Immature natural killer cell (primary cell): ENCODE measurements at regions not wholly inside any gene's neighbourhood (a gene's known extent, or its start where the extent isn't known, plus 50 kb on each side); places are given as distances from the start of the nearest gene placed in this dataset.

ENCODE experiments used
- DNase-seq, 3 donors: peaks; one replicate each; pipeline ENCODE4 v3.0.0; 2022; ENCODE audit warnings: mixed read lengths in 1 of 3
- H3K27ac Mint-ChIP-seq, 6 donors: one replicate each; pipeline ENCODE4 v1.8.0; 2020; ENCODE audit warnings: mixed read lengths in 6 of 6, mild to moderate bottlenecking in 5 of 6, inconsistent platforms in 4 of 6, moderate library complexity in 3 of 6
- H3K27me3 Mint-ChIP-seq, 3 donors: one replicate each; pipeline ENCODE4 v1.8.0; 2020 to 2021; ENCODE audit warnings: low read depth in 3 of 3, mild to moderate bottlenecking in 3 of 3, mixed read lengths in 3 of 3, moderate library complexity in 3 of 3, inconsistent platforms in 1 of 3
- H3K36me3 Mint-ChIP-seq, 3 donors: one replicate each; pipeline ENCODE4 v1.8.0; 2020; ENCODE audit warnings: mixed read lengths in 3 of 3, inconsistent platforms in 2 of 3, mild to moderate bottlenecking in 2 of 3
- H3K4me1 Mint-ChIP-seq, 2 donors: one replicate each; pipeline ENCODE4 v1.8.0; 2020; ENCODE audit warnings: inconsistent platforms in 2 of 2, mild to moderate bottlenecking in 2 of 2, mixed read lengths in 2 of 2, moderate library complexity in 1 of 2
- H3K4me3 Mint-ChIP-seq, 5 donors: one replicate each; pipeline ENCODE4 v1.8.0; 2020; ENCODE audit warnings: mild to moderate bottlenecking in 5 of 5, mixed read lengths in 5 of 5, inconsistent platforms in 3 of 5, moderate library complexity in 3 of 5
- H3K9me3 Mint-ChIP-seq, 6 donors: one replicate each; pipeline ENCODE4 v1.8.0; 2020; ENCODE audit warnings: mild to moderate bottlenecking in 6 of 6, mixed read lengths in 6 of 6, inconsistent platforms in 4 of 6, moderate library complexity in 3 of 6

DNA sequence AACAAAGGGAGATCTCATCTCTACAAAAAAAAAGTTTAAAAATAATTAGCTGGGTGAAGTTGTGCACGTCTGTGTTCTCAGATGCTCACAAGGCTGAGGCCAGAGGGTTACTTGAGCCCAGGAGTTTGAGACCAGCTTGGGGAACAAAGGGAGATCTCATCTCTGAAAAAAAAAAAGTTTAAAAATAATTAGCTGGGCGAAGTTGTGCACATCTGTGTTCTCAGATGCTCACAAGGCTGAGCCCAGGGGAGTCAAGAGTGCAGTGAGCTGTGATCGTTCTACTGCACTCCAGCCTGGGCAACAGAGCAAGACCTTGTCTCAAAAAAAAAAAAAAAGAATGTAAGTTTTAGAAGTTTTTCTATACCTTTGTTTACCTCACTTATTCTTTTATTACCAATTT, 127.3 kb downstream of the FGF9 start:
- no peak for DNase-seq
- no peaks in the 10 kb centered on the region for H3K9me3 Mint-ChIP-seq
- H3K27me3 Mint-ChIP-seq = peaks cover 0 to 4% (median 1%) of the 10 kb centered on the region in 3 donors
- no peaks in the 10 kb centered on the region for H3K36me3 Mint-ChIP-seq
- H3K4me1 Mint-ChIP-seq = no peaks in the 10 kb centered on the region
- no peak overlapping the region for H3K4me3 Mint-ChIP-seq
- H3K27ac Mint-ChIP-seq = no peak overlapping the region

DNA sequence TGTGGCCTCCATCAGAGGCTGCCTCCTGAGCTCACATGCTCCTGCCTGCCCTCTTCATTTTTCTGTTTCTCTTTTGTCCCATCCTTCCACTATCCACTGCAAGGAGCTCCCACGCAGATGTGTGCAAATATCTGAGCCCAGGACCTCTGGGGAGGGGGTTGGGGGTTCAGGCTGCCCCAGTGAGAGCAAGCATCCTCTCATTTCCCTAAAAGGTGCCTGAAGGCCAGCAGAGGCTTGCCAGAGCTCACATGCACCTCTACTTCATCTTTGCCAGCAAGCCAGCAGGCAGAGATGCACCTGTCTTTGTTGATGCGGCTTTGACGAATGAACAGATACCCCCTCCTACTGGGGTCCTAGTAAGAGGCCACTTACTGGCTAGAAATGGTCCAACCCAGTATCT, 128.8 kb downstream of the FGF9 start:
- Mint-ChIP-seq H3K4me3 (no peak overlapping the region), H3K27me3 (peaks cover 0 to 5% (median 2%) of the 10 kb centered on the region in 3 donors), H3K4me1 (no peaks in the 10 kb centered on the region), H3K27ac (no peak overlapping the region), H3K36me3 (no peaks in the 10 kb centered on the region), H3K9me3 (no peaks in the 10 kb centered on the region)
- no peak for DNase-seq

DNA sequence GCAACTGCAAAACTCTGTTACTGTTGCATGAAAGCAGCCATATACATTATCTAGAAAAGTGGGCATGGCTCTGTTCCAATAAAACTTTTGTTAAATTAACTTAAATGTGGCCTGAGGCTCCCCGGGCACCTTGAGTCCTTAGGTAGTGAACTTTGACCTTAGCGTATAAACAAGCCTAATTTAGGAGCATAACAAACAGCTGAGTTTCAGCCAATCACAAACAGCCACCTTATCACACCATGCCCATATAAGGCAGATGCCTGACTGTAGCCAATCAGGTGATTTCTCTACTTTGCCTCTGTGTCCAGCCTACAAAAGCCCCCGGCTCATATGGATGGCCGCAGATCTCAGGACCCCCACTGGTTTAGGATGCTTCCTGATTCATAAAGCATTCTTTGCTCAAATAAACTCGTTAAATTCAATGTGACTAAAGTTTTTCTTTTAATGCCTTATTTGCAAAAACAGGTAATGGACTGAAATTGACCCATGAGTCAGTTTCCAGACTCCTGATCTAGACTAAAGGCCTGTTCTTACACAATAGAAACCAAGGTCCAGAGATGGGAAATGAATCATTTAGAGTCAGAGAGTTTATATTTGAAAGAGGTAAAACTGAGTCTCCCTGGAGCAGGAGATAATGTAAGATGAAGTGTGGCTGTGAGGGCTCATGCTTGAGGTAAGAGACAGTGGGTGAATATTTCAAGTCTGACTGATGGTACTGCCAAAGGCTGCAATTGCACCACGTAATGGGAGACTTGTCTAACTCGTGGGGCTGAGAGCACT, 130.2 kb downstream of the FGF9 start:
- H3K4me3 Mint-ChIP-seq = no peak overlapping the region
- no peak for DNase-seq
- H3K27me3 Mint-ChIP-seq = peaks cover 0 to 5% (median 0%) of the 10 kb centered on the region in 3 donors
- H3K9me3 Mint-ChIP-seq = no peaks in the 10 kb centered on the region
- H3K27ac Mint-ChIP-seq = no peak overlapping the region
- no peaks in the 10 kb centered on the region for H3K36me3 Mint-ChIP-seq
- no peaks in the 10 kb centered on the region for H3K4me1 Mint-ChIP-seq

DNA sequence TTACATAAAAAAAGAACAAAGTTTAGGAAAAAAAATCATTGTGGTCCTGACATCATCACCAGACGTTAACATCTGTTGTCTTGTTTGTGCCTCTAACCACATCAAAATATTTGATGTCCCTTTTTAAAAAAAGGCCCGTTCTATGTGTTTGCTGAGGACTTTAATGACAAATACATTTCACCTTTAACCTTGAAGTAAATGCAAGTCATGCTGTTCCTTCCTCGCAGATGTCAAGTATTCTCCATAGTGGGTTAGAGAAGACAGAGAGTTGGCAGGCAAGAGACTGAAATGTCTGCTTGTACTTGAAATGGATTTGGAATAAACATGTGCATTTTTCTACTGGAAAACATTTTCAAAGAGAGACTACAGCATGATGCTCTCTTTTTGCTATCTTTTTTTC, 134.9 kb downstream of the FGF9 start:
- H3K27me3 Mint-ChIP-seq = peaks cover 2 to 8% (median 4%) of the 10 kb centered on the region in 3 donors
- peaks cover 0 to 3% (median 0%) of the 10 kb centered on the region in 6 donors for H3K9me3 Mint-ChIP-seq

DNA sequence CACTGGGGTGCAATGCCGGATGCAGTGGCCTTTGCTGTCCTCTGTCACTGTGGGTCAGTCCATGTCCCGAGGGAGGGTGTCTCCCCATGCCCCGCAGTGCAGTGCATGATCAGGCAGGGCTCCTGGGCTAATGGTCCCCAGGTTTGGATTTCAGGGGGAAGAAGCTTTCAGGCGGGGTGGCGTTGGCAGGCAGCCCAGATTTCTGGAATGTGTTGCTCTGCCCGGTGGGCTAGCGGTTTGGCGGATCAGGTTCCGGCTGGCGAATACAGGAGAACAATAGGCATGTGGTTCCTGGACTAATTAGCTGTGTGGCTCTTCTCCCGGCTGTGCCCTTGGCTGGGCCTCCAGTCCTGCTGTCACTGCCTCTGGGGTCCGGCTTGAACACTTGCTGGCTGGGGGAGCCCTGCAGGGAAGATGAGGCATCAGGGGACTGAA, 141.3 kb downstream of the FGF9 start:
- H3K4me3 Mint-ChIP-seq = no peak overlapping the region

More for the DNA sequence above, 134.9 kb downstream of the FGF9 start:
- no peaks in the 10 kb centered on the region for H3K4me1 Mint-ChIP-seq
- DNase-seq = no peak
- H3K4me3 Mint-ChIP-seq = no peak overlapping the region
- H3K27ac Mint-ChIP-seq = no peak overlapping the region
- H3K36me3 Mint-ChIP-seq = no peaks in the 10 kb centered on the region

DNA sequence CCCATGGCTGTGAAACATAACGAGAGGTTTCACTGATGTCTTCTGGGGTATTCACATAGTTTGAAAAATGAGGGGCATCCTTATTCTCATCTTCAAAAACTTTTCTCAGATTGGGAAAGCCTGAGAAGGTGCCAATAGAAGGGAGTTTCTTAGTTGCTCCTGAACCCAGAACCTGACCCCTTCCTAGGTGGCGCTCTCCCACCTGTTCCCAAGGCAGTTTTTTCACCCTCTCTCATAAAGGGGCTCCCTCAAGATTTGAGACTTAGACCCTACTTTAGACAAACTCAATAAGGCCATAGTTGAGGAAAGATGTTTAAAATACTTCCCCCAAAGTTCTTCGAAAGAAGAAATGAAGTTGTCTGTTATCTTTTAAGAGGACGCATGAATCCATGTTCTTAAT, 142.2 kb downstream of the FGF9 start:
- Mint-ChIP-seq H3K36me3 (no peaks in the 10 kb centered on the region), H3K27me3 (peaks cover 0 to 9% (median 3%) of the 10 kb centered on the region in 3 donors), H3K4me1 (no peaks in the 10 kb centered on the region), H3K27ac (no peak overlapping the region), H3K9me3 (no peaks in the 10 kb centered on the region), H3K4me3 (no peak overlapping the region)
- no peak for DNase-seq

More for the DNA sequence above, 141.3 kb downstream of the FGF9 start:
- Mint-ChIP-seq H3K27ac (no peak overlapping the region), H3K36me3 (no peaks in the 10 kb centered on the region), H3K9me3 (peaks cover 0 to 2% (median 0%) of the 10 kb centered on the region in 6 donors), H3K27me3 (peaks cover 0 to 9% (median 3%) of the 10 kb centered on the region in 3 donors), H3K4me1 (no peaks in the 10 kb centered on the region)
- no peak for DNase-seq

DNA sequence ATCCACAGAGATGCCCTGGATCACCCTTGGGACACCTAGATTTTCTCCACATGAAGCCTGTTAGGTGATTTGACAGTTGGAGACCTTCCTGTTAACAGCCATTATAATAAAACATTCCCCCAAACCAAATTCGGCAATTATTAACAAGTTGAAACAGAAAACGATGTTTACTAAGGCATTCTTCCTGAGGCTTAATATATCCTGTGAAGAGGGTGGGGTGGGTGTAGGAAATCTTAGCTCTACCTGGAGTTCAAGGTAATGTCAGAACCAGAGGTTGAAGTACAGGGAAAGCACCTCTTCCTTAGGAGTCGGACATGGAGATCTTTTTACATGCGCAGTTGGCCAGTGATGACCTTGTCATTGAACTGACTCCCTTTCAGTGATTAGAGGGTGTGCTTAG, 143.0 kb downstream of the FGF9 start:
- no peaks in the 10 kb centered on the region for H3K9me3 Mint-ChIP-seq
- H3K36me3 Mint-ChIP-seq = no peaks in the 10 kb centered on the region
- H3K27ac Mint-ChIP-seq = no peak overlapping the region
- H3K4me1 Mint-ChIP-seq = no peaks in the 10 kb centered on the region
- H3K4me3 Mint-ChIP-seq = no peak overlapping the region
- H3K27me3 Mint-ChIP-seq = peaks cover 0 to 9% (median 3%) of the 10 kb centered on the region in 3 donors
- no peak for DNase-seq

DNA sequence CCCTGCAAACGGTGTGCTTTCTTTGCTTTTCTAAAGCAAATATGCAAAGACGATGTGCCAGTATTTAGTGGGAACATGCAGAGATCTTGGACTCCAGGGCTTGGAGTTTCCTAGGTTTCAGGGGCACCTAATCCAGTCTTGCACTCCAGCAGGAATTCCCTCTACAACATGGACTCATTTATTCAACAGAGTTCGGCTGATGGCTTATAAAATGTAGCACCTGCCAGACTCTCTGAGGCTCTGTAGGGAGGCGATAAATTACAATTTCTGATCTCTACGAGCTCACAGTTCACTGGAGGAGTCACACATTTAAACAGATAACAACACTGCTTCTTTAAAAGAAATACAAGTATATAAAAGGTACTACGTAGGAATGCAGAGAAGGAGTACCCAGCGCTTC, 143.7 kb downstream of the FGF9 start:
- DNase-seq = no peak
- H3K9me3 Mint-ChIP-seq = no peaks in the 10 kb centered on the region
- no peaks in the 10 kb centered on the region for H3K36me3 Mint-ChIP-seq
- H3K4me1 Mint-ChIP-seq = no peaks in the 10 kb centered on the region
- H3K4me3 Mint-ChIP-seq = no peak overlapping the region
- no peak overlapping the region for H3K27ac Mint-ChIP-seq
- H3K27me3 Mint-ChIP-seq = peaks cover 0 to 9% (median 3%) of the 10 kb centered on the region in 3 donors

DNA sequence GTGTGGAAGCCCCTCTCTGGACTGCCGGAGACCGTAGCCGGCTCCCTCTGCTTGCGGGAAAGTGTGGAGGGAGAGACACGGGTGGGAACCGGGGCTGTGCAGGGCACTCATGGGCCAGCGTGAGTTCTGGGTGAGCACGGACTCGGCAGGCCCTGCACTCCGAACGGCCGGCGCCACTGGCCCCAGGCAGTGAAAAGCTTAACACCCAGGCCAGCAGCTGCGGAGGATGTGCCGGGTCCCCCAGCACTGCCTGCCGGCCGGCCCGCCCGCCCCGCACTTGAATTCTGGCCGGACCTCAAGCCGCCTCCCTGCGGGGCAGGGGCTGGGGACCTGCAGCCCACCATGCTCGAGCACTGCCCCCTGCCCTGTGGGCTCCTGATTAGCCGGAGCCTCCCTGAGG, 147.0 kb downstream of the FGF9 start:
- no peak overlapping the region for H3K4me3 Mint-ChIP-seq
- no peak overlapping the region for H3K27ac Mint-ChIP-seq
- H3K27me3 Mint-ChIP-seq = peaks cover 0 to 7% (median 3%) of the 10 kb centered on the region in 3 donors
- H3K9me3 Mint-ChIP-seq = no peaks in the 10 kb centered on the region
- H3K4me1 Mint-ChIP-seq = no peaks in the 10 kb centered on the region
- H3K36me3 Mint-ChIP-seq = no peaks in the 10 kb centered on the region
- DNase-seq = no peak

DNA sequence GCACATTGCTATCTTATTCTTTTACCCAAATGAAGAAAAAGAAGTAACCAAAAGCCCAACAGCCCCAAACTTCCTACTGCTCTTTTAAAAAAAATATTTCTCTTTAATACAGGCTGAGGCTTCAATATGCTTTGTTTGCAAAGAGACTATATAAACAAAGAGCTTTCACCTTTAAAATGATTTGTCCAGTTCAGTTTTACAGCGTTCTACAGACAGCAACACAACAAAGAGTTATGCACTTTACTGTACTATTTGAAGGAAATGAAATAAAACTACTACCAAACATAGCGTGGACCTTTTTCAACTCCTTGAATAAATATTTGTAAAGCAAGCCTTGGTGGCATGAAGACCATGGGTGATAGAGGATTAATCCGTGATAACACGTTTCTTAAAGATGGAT, 151.2 kb downstream of the FGF9 start:
- H3K4me1 Mint-ChIP-seq = peaks cover 3 to 6% of the 10 kb centered on the region in 2 donors
- no peak for DNase-seq
- no peaks in the 10 kb centered on the region for H3K9me3 Mint-ChIP-seq
- H3K27ac Mint-ChIP-seq = no peak overlapping the region
- no peak overlapping the region for H3K4me3 Mint-ChIP-seq
- H3K27me3 Mint-ChIP-seq = peaks cover 0 to 6% (median 2%) of the 10 kb centered on the region in 3 donors
- H3K36me3 Mint-ChIP-seq = no peaks in the 10 kb centered on the region

DNA sequence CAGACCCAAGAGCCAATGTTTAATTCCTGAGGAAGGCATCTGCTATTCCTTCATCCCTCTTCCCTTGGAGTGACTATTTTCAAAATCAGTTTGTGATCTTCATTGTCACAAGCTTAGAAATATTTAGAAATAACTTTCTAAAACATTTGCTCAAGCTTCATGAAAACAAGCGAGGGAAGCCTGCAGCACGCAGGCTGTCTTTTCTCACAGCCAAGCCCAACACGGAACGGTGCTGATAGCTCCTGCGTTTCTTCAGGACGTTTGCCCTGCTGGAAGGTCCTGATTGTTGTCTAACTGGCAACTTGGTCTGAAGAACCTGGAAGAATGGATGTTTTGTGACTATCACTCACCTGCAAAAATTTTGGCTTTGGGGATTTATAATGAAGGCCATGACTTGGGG, 152.5 kb downstream of the FGF9 start:
- Mint-ChIP-seq H3K27ac (no peak overlapping the region), H3K36me3 (no peaks in the 10 kb centered on the region), H3K27me3 (peaks cover 0 to 6% (median 2%) of the 10 kb centered on the region in 3 donors), H3K9me3 (no peaks in the 10 kb centered on the region), H3K4me3 (no peak overlapping the region), H3K4me1 (peaks cover 3 to 6% of the 10 kb centered on the region in 2 donors)
- no peak for DNase-seq

DNA sequence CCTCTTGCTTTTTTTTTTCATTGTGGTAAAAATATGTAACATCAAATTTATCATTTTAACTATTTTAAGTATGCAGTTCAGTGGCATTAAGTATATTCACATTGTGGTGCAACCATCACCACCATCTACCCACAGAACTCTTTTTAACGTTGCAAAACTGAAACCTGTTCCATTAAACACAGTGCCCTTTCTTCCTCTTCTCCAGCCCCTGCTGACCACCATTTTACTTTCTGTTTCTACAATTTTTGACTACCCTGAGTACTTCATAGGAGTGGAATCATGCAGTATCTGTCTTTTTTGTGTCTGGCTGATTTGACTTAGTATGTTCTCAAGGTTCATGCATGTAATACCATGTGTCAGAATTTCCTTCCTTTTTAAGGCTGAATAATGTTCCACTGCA, 153.1 kb downstream of the FGF9 start:
- H3K4me1 Mint-ChIP-seq = peaks cover 3 to 6% of the 10 kb centered on the region in 2 donors
- H3K9me3 Mint-ChIP-seq = no peaks in the 10 kb centered on the region

DNA sequence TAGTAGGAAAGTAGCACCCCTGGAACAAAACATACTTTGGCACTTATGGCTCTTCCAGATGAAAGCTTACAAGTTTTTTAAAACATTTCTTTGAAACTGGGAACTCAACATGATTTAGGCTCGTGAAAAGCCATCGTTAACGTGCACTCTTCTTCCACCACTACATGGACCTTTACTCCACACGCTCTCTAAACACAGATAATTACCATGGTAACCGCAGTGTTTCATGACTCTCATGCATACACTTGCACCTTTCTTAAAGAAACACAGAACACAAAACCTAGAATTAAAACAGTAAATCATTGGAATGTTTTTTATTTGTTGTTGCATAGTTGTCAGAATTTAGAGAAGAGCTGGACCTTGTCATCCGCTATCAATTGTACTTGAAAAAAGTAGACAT, 154.3 kb downstream of the FGF9 start:
- Mint-ChIP-seq H3K9me3 (no peaks in the 10 kb centered on the region), H3K4me1 (peaks cover 3 to 6% of the 10 kb centered on the region in 2 donors), H3K36me3 (no peaks in the 10 kb centered on the region), H3K27ac (no peak overlapping the region), H3K4me3 (no peak overlapping the region), H3K27me3 (peaks cover 0 to 6% (median 2%) of the 10 kb centered on the region in 3 donors)
- no peak for DNase-seq

More for the DNA sequence above, 153.1 kb downstream of the FGF9 start:
- H3K4me3 Mint-ChIP-seq = no peak overlapping the region
- H3K27me3 Mint-ChIP-seq = peaks cover 0 to 6% (median 2%) of the 10 kb centered on the region in 3 donors
- no peak overlapping the region for H3K27ac Mint-ChIP-seq
- DNase-seq = no peak
- H3K36me3 Mint-ChIP-seq = no peaks in the 10 kb centered on the region

DNA sequence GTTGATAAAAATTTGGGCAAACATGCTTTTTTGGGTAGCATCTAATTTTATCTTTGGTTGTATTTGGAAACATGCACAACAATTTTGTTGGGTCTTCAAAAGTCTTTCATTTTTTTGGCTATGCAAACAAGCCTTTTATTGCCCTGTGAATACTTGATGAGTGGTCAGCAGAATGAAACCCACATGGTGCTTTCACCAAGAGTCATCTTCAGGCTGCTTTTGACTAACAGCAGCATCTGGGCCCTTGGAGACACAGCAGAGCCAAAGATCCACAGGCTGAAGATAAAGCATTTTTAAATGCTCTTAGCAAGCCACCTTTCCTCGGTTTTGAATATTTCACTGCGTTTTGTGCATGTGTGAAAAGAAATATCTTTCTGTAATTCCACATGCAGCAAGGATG, 154.9 kb downstream of the FGF9 start:
- H3K27me3 Mint-ChIP-seq = peaks cover 0 to 4% (median 3%) of the 10 kb centered on the region in 3 donors
- H3K27ac Mint-ChIP-seq = no peak overlapping the region
- H3K4me3 Mint-ChIP-seq = no peak overlapping the region
- H3K4me1 Mint-ChIP-seq = peaks cover 3 to 6% of the 10 kb centered on the region in 2 donors
- DNase-seq = no peak
- H3K36me3 Mint-ChIP-seq = no peaks in the 10 kb centered on the region
- no peaks in the 10 kb centered on the region for H3K9me3 Mint-ChIP-seq
